ENCODE measurements at regions not wholly inside any gene's neighbourhood (a gene's known extent, or its start where the extent isn't known, plus 50 kb on each side); places are given as distances from the start of the nearest gene placed in this dataset.

DNA sequence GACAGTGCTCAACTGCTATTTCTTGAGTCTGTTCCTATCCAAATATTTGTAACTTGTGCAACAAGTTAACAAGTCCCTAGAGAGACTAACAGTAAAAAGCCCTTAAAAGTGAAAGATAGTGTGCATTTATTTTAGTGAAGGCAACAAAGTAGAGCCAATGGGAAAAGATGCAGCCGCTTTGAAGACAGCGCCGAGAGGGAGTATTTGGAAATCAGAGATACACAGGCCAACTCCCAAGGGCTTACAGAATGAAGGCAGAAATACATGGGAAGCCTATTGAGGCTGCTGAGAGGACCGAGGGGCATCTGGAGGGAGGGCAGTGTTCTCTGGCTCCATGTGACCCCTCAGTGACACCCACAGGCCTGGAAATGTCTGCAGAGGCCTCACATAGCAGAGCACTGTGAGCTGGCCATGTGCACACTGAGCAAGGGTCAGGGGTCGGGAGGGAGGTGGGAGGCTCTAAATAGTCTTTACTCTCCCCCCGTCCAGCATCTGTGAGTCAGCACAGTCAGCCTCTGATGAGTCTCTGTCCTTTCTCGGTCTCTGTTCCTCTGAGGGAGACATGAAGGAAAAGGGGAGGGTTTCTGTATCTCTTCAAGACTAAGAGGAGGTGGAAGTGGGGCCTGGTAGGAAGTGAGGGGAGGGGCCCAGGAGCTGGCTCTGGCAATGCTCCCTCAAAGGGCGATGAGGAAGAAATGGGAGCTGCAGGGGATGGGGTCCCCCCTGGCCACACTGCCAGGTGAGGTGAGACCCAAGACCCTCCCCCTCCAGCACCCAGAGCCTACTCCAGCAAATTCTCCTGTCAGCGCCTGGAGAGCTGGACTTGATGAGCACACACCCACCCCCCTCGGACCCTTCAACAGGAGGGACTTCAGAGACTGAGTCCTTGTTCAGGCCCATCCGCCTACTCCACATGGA is 133.6 kb downstream of the SP3 start:
- Histone ChIP-seq H3K27ac (no peak overlapping the region), H3K27me3 (replicated peaks) (no peaks in the 10 kb centered on the region), H3K4me3 (ENCODE audit: low read depth, low read length) (no peak overlapping the region), H3K36me3 (replicated peaks) (no peaks in the 10 kb centered on the region)
- in situ Hi-C loops (cut with HindIII; ENCODE audit: low pct_ligation_motif_present, low sequenced_read_pairs): no loop called here
- TF ChIP-seq, protein P1, sequence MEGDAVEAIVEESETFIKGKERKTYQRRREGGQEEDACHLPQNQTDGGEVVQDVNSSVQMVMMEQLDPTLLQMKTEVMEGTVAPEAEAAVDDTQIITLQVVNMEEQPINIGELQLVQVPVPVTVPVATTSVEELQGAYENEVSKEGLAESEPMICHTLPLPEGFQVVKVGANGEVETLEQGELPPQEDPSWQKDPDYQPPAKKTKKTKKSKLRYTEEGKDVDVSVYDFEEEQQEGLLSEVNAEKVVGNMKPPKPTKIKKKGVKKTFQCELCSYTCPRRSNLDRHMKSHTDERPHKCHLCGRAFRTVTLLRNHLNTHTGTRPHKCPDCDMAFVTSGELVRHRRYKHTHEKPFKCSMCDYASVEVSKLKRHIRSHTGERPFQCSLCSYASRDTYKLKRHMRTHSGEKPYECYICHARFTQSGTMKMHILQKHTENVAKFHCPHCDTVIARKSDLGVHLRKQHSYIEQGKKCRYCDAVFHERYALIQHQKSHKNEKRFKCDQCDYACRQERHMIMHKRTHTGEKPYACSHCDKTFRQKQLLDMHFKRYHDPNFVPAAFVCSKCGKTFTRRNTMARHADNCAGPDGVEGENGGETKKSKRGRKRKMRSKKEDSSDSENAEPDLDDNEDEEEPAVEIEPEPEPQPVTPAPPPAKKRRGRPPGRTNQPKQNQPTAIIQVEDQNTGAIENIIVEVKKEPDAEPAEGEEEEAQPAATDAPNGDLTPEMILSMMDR (IDR thresholded peaks at IDR 0.05; ENCODE audit: low read depth, low read length, missing control alignments): no peak
- DNase-seq: peak; percentile 58

DNA sequence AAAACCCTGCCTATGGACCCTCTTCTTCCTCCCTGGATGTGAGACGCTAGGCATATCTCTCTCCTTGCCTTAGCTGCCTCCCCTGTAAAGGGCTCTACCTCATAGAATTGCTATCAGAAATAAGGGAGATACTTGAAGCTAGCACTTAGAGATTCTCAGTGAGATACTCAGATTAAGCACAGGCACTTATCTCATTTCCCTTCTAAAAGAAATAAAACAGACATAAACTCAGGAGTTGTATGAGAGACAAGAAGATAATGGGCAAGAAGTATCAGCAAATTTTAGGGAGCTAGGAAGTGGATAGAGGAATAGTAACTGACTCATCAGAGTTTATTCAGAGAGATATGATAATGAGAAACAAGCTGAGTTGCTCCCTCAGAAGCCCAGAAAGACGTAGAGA is 131.0 kb downstream of the SP3 start:
- H3K4me3 ChIP-seq (ENCODE audit: low read depth, low read length): no peak overlapping the region
- no peak for DNase-seq
- H3K27me3 ChIP-seq (replicated peaks): no peaks in the 10 kb centered on the region
- TF ChIP-seq, protein P1 (IDR thresholded peaks at IDR 0.05; ENCODE audit: low read depth, low read length, missing control alignments): no peak
- no peak overlapping the region for H3K27ac ChIP-seq
- in situ Hi-C loops (cut with HindIII; ENCODE audit: low pct_ligation_motif_present, low sequenced_read_pairs): no loop called here
- H3K36me3 ChIP-seq (replicated peaks): no peaks in the 10 kb centered on the region

DNA sequence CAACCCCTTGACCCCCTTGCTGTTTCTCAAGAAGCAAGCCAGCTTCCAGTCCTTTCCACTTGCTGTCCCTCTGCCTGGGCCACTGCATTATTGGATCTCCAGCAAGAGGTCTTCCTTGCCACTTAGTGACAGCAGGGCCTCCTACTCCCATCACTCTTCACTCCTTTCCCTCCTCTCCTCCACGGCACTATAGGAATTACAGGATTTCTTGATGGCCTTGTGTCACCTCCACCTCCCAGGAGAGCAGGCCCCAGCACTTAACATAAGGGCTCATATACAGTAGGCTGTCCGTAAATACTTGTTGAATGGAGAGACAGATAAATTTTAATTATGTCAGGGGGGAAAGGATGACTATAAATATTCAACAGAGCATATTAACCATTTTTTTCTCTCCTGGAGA is 129.4 kb downstream of the SP3 start:
- no peak for DNase-seq
- H3K27me3 ChIP-seq (replicated peaks): no peaks in the 10 kb centered on the region
- no peak overlapping the region for H3K4me3 ChIP-seq (ENCODE audit: low read depth, low read length)
- no peaks in the 10 kb centered on the region for H3K36me3 ChIP-seq (replicated peaks)
- in situ Hi-C loops (cut with HindIII; ENCODE audit: low pct_ligation_motif_present, low sequenced_read_pairs): no loop called here
- TF ChIP-seq, protein P1 (IDR thresholded peaks at IDR 0.05; ENCODE audit: low read depth, low read length, missing control alignments): no peak
- H3K27ac ChIP-seq: no peak overlapping the region

DNA sequence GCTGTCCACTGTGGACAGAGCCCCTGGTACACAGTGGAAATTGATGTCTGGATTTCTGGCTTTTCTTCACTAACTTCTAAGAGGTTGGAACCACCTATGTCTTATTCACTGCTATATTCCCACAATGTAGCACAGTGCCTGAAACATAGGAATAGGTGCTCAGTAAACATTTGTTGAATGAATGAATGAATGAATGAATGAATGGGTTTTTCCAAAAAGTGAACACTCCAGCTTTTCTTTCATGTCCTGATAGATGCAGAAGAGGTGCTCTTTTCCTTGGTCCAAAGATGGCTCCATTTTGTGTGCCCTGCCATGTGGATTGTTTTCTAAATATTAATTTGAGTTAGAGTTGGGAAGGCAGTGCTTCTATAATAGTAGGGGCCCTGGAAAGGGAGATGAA is 124.1 kb downstream of the SP3 start:
- in situ Hi-C loops (cut with HindIII; ENCODE audit: low pct_ligation_motif_present, low sequenced_read_pairs): no loop called here
- Histone ChIP-seq H3K36me3 (replicated peaks) (no peaks in the 10 kb centered on the region), H3K27me3 (replicated peaks) (no peaks in the 10 kb centered on the region), H3K4me3 (ENCODE audit: low read depth, low read length) (no peak overlapping the region), H3K27ac (no peak overlapping the region)
- no peak for DNase-seq
- TF ChIP-seq, protein P1 (IDR thresholded peaks at IDR 0.05; ENCODE audit: low read depth, low read length, missing control alignments): no peak

DNA sequence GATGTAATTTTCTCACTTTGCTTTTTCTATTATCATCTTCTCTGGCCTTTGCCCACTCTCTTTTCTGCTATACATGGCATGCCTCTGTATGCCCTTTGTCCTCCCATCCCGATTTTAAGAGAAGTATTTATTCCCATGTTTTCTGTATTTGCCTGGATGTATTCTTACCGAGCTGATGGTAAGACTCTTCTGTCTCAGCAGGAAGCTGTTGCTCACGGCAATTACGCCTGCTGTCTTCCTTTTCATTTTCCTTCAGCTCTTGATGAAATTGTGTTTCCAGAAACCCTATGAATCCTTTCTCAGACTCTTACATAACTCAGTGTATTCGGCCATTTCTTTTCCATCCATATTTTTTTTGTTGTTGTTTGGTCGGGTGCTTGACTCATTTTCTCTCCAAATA is 121.6 kb downstream of the SP3 start:
- no peak for DNase-seq
- TF ChIP-seq, protein P1 (IDR thresholded peaks at IDR 0.05; ENCODE audit: low read depth, low read length, missing control alignments): no peak
- Histone ChIP-seq H3K36me3 (replicated peaks) (no peaks in the 10 kb centered on the region), H3K4me3 (ENCODE audit: low read depth, low read length) (no peak overlapping the region), H3K27ac (no peak overlapping the region), H3K27me3 (replicated peaks) (no peaks in the 10 kb centered on the region)
- in situ Hi-C loops (cut with HindIII; ENCODE audit: low pct_ligation_motif_present, low sequenced_read_pairs): no loop called here
